SU-DHL-6 (cell line): ENCODE measurements at regions not wholly inside any gene's neighbourhood (a gene's known extent, or its start where the extent isn't known, plus 50 kb on each side); places are given as distances from the start of the nearest gene placed in this dataset.

Experiments used
- H2AFZ ChIP-seq: fragments of 200-600 bp; sonication (generic); 2 replicates; pipeline ENCODE4 v1.6.1; 2014; ENCODE audit warnings: low read depth, mild to moderate bottlenecking, moderate library complexity, mixed read lengths, antibody characterized with exemption, low read length; ENCODE audit not compliant: severe bottlenecking
- H3F3A ChIP-seq: fragments of 200-600 bp; shearing (Covaris generic); 2 replicates; pipeline ENCODE4 v1.6.0; 2016; ENCODE audit warnings: antibody characterized with exemption, mild to moderate bottlenecking; ENCODE audit not compliant: insufficient read depth
- H3K27ac ChIP-seq: fragments of 200-600 bp; sonication (generic); 2 replicates; pipeline ENCODE4 v1.5.1; 2016; ENCODE audit warnings: low read depth, mild to moderate bottlenecking, low read length, moderate library complexity, mixed read lengths
- H3K27me3 ChIP-seq: fragments of 200-600 bp; sonication (generic), shearing (Covaris generic); 2 replicates; pipeline ENCODE4 v1.6.0; 2014; ENCODE audit warnings: mild to moderate bottlenecking, low read length
- H3K36me3 ChIP-seq: fragments of 200-600 bp; sonication (generic); 2 replicates; pipeline ENCODE4 v1.6.1; 2014; ENCODE audit warnings: mild to moderate bottlenecking, low read length, mixed read lengths
- H3K4me2 ChIP-seq: fragments of 300-600, 200-600 bp; shearing (Covaris generic), sonication (generic); 2 replicates; pipeline ENCODE4 v1.6.0; 2014; ENCODE audit warnings: low read length, low read depth, mild to moderate bottlenecking; ENCODE audit not compliant: poor library complexity, severe bottlenecking
- H3K4me3 ChIP-seq: fragments of 200-600 bp; sonication (generic); 2 replicates; pipeline ENCODE4 v1.5.1; 2014; ENCODE audit warnings: antibody characterized with exemption, low read length, mild to moderate bottlenecking, mixed read lengths; ENCODE audit not compliant: insufficient read depth, poor library complexity, severe bottlenecking
- H3K79me2 ChIP-seq: fragments of 200-600 bp; sonication (generic); 2 replicates; pipeline ENCODE4 v1.6.1; 2014; ENCODE audit warnings: mild to moderate bottlenecking, low read length, moderate library complexity; ENCODE audit not compliant: insufficient read depth
- H3K9ac ChIP-seq: fragments of 200-600 bp; sonication (generic); 2 replicates; pipeline ENCODE4 v1.7.0; 2014; ENCODE audit warnings: mild to moderate bottlenecking, low read length
- H3K9me2 ChIP-seq: fragments of 200-600 bp; sonication (generic); replicated peaks from 2 replicates; pipeline ENCODE4 v1.6.1; 2014; ENCODE audit warnings: low read length; ENCODE audit not compliant: insufficient read depth
- H3K9me3 ChIP-seq: fragments of 200-600 bp; sonication (generic); 2 replicates; pipeline ENCODE4 v1.6.1; 2014; ENCODE audit warnings: low read length, mixed read lengths; ENCODE audit not compliant: insufficient read depth
- H4K20me1 ChIP-seq: fragments of 200-600 bp; sonication (generic); 2 replicates; pipeline ENCODE4 v1.6.1; 2014; ENCODE audit warnings: low read depth, mild to moderate bottlenecking, antibody characterized with exemption, low read length, moderate library complexity, mixed read lengths
- CTCF ChIP-seq: fragments of 200-600 bp; sonication (generic); IDR thresholded peaks from one replicate; pipeline ENCODE4 v1.5.1; 2017; ENCODE audit warnings: antibody characterized with exemption, mild to moderate bottlenecking, low read length, moderate library complexity; ENCODE audit not compliant: insufficient read depth, poor library complexity, severe bottlenecking
- EZH2phosphoT487 ChIP-seq: fragments of 200-600 bp; sonication (generic), shearing (Covaris generic); conservative IDR thresholded peaks from 2 replicates; pipeline ENCODE4 v1.6.1; 2018; ENCODE audit warnings: mild to moderate bottlenecking, antibody characterized with exemption, low read length, moderate library complexity, mixed read lengths

DNA sequence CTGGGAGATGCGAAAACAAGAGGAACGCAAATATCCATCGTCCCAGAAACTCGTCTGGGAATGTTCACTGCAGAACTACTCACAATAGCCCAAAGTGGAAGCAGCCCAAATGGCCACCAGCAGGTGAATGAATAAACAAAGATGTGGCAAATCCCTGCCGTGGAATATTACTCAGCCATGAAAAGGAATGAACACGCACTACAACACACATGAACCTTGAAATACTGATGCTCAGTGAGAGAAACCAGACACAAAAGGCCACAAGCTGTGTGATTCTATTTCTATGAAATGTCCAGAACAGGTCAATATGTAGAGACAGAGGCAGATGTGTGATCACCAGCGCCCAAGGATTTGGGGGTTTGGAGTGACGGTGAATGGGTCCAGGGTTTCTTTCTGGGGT, 169.8 kb downstream of the IRF8 start:
- Histone ChIP-seq H2AFZ (no peak overlapping the region), H3K4me2 (no peak overlapping the region), H3F3A (no peaks in the 10 kb centered on the region), H3K36me3 (no peaks in the 10 kb centered on the region), H3K9me2 (no peaks in the 10 kb centered on the region), H3K4me3 (no peak overlapping the region), H3K27ac (no peak overlapping the region), H3K9me3 (no peaks in the 10 kb centered on the region), H3K27me3 (no peaks in the 10 kb centered on the region), H3K79me2 (no peaks in the 10 kb centered on the region), H3K9ac (no peak overlapping the region), H4K20me1 (no peaks in the 10 kb centered on the region)
- TF ChIP-seq CTCF: no peak
- TF ChIP-seq EZH2phosphoT487: no peak

- Histone ChIP-seq H3K36me3 (no peaks in the 10 kb centered on the region), H3K4me2 (no peak overlapping the region), H3K9me2 (no peaks in the 10 kb centered on the region), H3F3A (no peaks in the 10 kb centered on the region), H3K79me2 (no peaks in the 10 kb centered on the region), H3K4me3 (no peak overlapping the region), H3K9me3 (no peaks in the 10 kb centered on the region), H4K20me1 (no peaks in the 10 kb centered on the region), H2AFZ (no peak overlapping the region), H3K9ac (no peak overlapping the region), H3K27me3 (no peaks in the 10 kb centered on the region), H3K27ac (no peak overlapping the region)
- TF ChIP-seq EZH2phosphoT487: no peak
- TF ChIP-seq CTCF: no peak
These were observed 170.9 kb downstream of the IRF8 start for GRCh38 chr16:86069736-86070298.

GRCh38 chr16:86070484-86070883, 171.5 kb downstream of the IRF8 start:
- Histone ChIP-seq H3K9ac (no peak overlapping the region), H3K27ac (no peak overlapping the region), H3K4me2 (no peak overlapping the region), H3K4me3 (no peak overlapping the region), H3F3A (no peaks in the 10 kb centered on the region), H3K79me2 (no peaks in the 10 kb centered on the region), H3K9me2 (no peaks in the 10 kb centered on the region), H4K20me1 (no peaks in the 10 kb centered on the region), H3K9me3 (no peaks in the 10 kb centered on the region), H2AFZ (no peak overlapping the region), H3K27me3 (no peaks in the 10 kb centered on the region), H3K36me3 (no peaks in the 10 kb centered on the region)
- TF ChIP-seq CTCF (no peak), EZH2phosphoT487 (no peak)

GRCh38 chr16:86070971-86071370, 172.0 kb downstream of the IRF8 start:
- H2AFZ ChIP-seq: no peak overlapping the region
- no peak overlapping the region for H3K27ac ChIP-seq
- no peaks in the 10 kb centered on the region for H3K9me3 ChIP-seq
- no peak overlapping the region for H3K9ac ChIP-seq
- H3K27me3 ChIP-seq: no peaks in the 10 kb centered on the region
- no peaks in the 10 kb centered on the region for H3F3A ChIP-seq
- H3K4me3 ChIP-seq: no peak overlapping the region
- no peak for TF ChIP-seq CTCF
- TF ChIP-seq EZH2phosphoT487: no peak
- H3K9me2 ChIP-seq: no peaks in the 10 kb centered on the region
- H3K79me2 ChIP-seq: no peaks in the 10 kb centered on the region
- no peaks in the 10 kb centered on the region for H3K36me3 ChIP-seq
- no peaks in the 10 kb centered on the region for H4K20me1 ChIP-seq
- H3K4me2 ChIP-seq: no peak overlapping the region
